ENCODE measurements at regions not wholly inside any gene's neighbourhood (a gene's known extent, or its start where the extent isn't known, plus 50 kb on each side); places are given as distances from the start of the nearest gene placed in this dataset.

DNA sequence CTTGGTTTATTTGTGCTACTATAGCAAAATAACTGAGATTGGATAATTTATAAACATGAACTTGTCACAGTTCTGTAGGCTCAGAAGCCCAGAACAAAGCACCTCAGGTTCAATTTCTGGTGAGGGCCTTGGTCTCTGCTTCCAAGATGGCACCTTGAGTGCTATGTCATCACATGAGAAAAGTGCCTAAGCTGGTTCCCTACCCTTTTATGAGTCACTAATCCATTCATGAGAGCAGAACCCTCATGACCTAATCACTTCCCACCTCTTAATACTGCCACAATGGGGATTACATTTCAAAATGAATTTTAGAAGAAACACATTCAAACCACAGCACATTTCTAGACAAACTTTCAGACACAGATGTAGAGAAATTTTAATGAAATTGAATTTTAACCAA lies 98.2 kb upstream of the PRSS3 start:
- TF ChIP-seq, protein P1, sequence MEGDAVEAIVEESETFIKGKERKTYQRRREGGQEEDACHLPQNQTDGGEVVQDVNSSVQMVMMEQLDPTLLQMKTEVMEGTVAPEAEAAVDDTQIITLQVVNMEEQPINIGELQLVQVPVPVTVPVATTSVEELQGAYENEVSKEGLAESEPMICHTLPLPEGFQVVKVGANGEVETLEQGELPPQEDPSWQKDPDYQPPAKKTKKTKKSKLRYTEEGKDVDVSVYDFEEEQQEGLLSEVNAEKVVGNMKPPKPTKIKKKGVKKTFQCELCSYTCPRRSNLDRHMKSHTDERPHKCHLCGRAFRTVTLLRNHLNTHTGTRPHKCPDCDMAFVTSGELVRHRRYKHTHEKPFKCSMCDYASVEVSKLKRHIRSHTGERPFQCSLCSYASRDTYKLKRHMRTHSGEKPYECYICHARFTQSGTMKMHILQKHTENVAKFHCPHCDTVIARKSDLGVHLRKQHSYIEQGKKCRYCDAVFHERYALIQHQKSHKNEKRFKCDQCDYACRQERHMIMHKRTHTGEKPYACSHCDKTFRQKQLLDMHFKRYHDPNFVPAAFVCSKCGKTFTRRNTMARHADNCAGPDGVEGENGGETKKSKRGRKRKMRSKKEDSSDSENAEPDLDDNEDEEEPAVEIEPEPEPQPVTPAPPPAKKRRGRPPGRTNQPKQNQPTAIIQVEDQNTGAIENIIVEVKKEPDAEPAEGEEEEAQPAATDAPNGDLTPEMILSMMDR (IDR thresholded peaks at IDR 0.05), result no peak
- TF ChIP-seq POLR2AphosphoS5 (IDR thresholded peaks at IDR 0.05; ENCODE audit: low read depth, low read length), result no peak
- TF ChIP-seq, protein P2, sequence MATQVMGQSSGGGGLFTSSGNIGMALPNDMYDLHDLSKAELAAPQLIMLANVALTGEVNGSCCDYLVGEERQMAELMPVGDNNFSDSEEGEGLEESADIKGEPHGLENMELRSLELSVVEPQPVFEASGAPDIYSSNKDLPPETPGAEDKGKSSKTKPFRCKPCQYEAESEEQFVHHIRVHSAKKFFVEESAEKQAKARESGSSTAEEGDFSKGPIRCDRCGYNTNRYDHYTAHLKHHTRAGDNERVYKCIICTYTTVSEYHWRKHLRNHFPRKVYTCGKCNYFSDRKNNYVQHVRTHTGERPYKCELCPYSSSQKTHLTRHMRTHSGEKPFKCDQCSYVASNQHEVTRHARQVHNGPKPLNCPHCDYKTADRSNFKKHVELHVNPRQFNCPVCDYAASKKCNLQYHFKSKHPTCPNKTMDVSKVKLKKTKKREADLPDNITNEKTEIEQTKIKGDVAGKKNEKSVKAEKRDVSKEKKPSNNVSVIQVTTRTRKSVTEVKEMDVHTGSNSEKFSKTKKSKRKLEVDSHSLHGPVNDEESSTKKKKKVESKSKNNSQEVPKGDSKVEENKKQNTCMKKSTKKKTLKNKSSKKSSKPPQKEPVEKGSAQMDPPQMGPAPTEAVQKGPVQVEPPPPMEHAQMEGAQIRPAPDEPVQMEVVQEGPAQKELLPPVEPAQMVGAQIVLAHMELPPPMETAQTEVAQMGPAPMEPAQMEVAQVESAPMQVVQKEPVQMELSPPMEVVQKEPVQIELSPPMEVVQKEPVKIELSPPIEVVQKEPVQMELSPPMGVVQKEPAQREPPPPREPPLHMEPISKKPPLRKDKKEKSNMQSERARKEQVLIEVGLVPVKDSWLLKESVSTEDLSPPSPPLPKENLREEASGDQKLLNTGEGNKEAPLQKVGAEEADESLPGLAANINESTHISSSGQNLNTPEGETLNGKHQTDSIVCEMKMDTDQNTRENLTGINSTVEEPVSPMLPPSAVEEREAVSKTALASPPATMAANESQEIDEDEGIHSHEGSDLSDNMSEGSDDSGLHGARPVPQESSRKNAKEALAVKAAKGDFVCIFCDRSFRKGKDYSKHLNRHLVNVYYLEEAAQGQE (IDR thresholded peaks at IDR 0.05; ENCODE audit: insufficient read depth in 1 of 2, low read depth in 2 of 2, low read length in 1 of 2), result no peak

All from Panc1 (cell line).